AG04449 (cell line): ENCODE measurements at regions not wholly inside any gene's neighbourhood (a gene's known extent, or its start where the extent isn't known, plus 50 kb on each side); places are given as distances from the start of the nearest gene placed in this dataset.

Source experiments
- CTCF ChIA-PET: fragments of 350-600 bp; formaldehyde crosslinking; extraction: SDS; loops from one replicate; lab custom pipeline; 2021; ENCODE audit warnings: antibody characterized with exemption; lab: Yijun Ruan, JAX
- POLR2A ChIA-PET: fragments of 400-600, 350-600 bp; formaldehyde crosslinking; extraction: SDS; loops from one replicate; lab custom pipeline; 2020; ENCODE audit warnings: antibody characterized with exemption, inconsistent platforms; lab: Yijun Ruan, JAX
- DNase-seq: peaks from one replicate; pipeline ENCODE4 v3.0.0-alpha.2; 2010; ENCODE audit warnings: low read depth, low spot score
- H3K4me3 ChIP-seq: 2 replicates; pipeline ENCODE4 v1.5.1; 2011; ENCODE audit warnings: low read depth, mild to moderate bottlenecking, control low read depth, low read length
- CTCF ChIP-seq: IDR thresholded peaks from one replicate; pipeline ENCODE4 v1.5.1; 2011; ENCODE audit warnings: mild to moderate bottlenecking, moderate library complexity, low read length, control low read depth, inconsistent platforms; ENCODE audit not compliant: insufficient read depth; ENCODE audit errors: missing control alignments

- H3K4me3 ChIP-seq: no peak overlapping the region
- no peak for TF ChIP-seq CTCF
- POLR2A ChIA-PET: no interaction called here
- CTCF ChIA-PET: interaction anchor here (1.0 kb wide), 1 partner anchor 738 kb away, joined by 5 read pairs; no protein-coding TSS in a partner anchor
- DNase-seq: no peak
These were observed 78.2 kb upstream of the CALN1 start for GRCh38 chr7:72490301-72490700.

GRCh38 chr7:72481934-72482333, 69.8 kb upstream of the CALN1 start:
- no peak for TF ChIP-seq CTCF
- no peak for DNase-seq
- ChIA-PET POLR2A (no interaction called here), CTCF (interaction anchor here (0.7 kb wide), 1 partner anchor 13 kb away, joined by 3 read pairs; no protein-coding TSS in a partner anchor)
- no peak overlapping the region for H3K4me3 ChIP-seq

- no peak for DNase-seq
- TF ChIP-seq CTCF: no peak
- CTCF ChIA-PET: interaction anchor here (1.6 kb wide), 1 partner anchor 17 kb away, joined by 6 read pairs; no protein-coding TSS in a partner anchor
- POLR2A ChIA-PET: no interaction called here
- H3K4me3 ChIP-seq: no peak overlapping the region
These were observed 64.6 kb upstream of the CALN1 start for GRCh38 chr7:72476608-72477305.

- POLR2A ChIA-PET: no interaction called here
- DNase-seq: no peak
- no peak for TF ChIP-seq CTCF
- no peak overlapping the region for H3K4me3 ChIP-seq
- CTCF ChIA-PET: no interaction called here
These were observed 55.1 kb upstream of the CALN1 start for GRCh38 chr7:72467237-72467636.

GRCh38 chr7:72466797-72467196, 54.7 kb upstream of the CALN1 start:
- no peak for DNase-seq
- POLR2A ChIA-PET: no interaction called here
- CTCF ChIA-PET: no interaction called here
- TF ChIP-seq CTCF: no peak
- no peak overlapping the region for H3K4me3 ChIP-seq

- ChIA-PET POLR2A (interaction anchor here (0.6 kb wide), 1 partner anchor 943 kb away, joined by 3 read pairs; no protein-coding TSS in a partner anchor), CTCF (no interaction called here)
- DNase-seq: no peak
- no peak overlapping the region for H3K4me3 ChIP-seq
- TF ChIP-seq CTCF: no peak
These were observed 53.4 kb upstream of the CALN1 start for GRCh38 chr7:72465521-72465920.
